ENCODE measurements at regions not wholly inside any gene's neighbourhood (a gene's known extent, or its start where the extent isn't known, plus 50 kb on each side); places are given as distances from the start of the nearest gene placed in this dataset.

DNA sequence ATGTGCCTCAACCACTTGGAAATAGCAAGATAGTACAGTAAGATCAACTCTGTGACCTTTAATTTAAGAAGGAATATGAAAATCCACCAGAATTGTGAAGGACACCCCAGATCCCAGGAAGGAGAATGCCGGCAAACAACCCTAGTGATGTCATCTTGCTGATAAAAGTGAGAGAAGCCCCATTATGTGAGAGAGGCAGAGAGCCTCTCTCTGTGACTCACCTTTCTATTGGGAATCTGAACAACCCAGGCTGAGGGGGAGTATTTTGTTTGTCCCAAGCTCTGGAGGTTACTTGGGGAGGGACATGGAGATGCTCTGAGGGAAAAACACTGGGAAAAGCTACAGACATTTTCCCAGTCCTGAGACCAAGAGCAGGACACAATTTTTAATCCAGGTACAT is 188.3 kb upstream of the FERMT1 start:
- TF ChIP-seq CTCF (IDR thresholded peaks at IDR 0.05): no peak
- no peaks in the 10 kb centered on the region for H3K9me3 ChIP-seq
- H3K27ac ChIP-seq: no peak overlapping the region
- no peaks in the 10 kb centered on the region for H3K4me1 ChIP-seq (ENCODE audit: control insufficient read depth in 1 of 2, insufficient read depth in 1 of 2, low read depth in 1 of 2, low read length in 1 of 2)
- no peaks in the 10 kb centered on the region for H3K36me3 ChIP-seq
- no peak overlapping the region for H3K4me3 ChIP-seq (ENCODE audit: low read depth in 1 of 2, low read length in 1 of 2)
- no peaks in the 10 kb centered on the region for H3K27me3 ChIP-seq

- Histone ChIP-seq H3K4me1 (ENCODE audit: control insufficient read depth in 1 of 2, insufficient read depth in 1 of 2, low read depth in 1 of 2, low read length in 1 of 2) (no peaks in the 10 kb centered on the region), H3K27ac (no peak overlapping the region), H3K27me3 (no peaks in the 10 kb centered on the region), H3K4me3 (ENCODE audit: low read depth in 1 of 2, low read length in 1 of 2) (no peak overlapping the region), H3K9me3 (no peaks in the 10 kb centered on the region), H3K36me3 (no peaks in the 10 kb centered on the region)
- no peak for TF ChIP-seq CTCF (IDR thresholded peaks at IDR 0.05)
Observed at GRCh38 chr20:6305536-6305935, 182.7 kb upstream of the FERMT1 start.

- Histone ChIP-seq H3K27me3 (no peaks in the 10 kb centered on the region), H3K36me3 (no peaks in the 10 kb centered on the region), H3K4me3 (ENCODE audit: low read depth in 1 of 2, low read length in 1 of 2) (no peak overlapping the region), H3K27ac (no peak overlapping the region), H3K9me3 (no peaks in the 10 kb centered on the region), H3K4me1 (ENCODE audit: control insufficient read depth in 1 of 2, insufficient read depth in 1 of 2, low read depth in 1 of 2, low read length in 1 of 2) (no peaks in the 10 kb centered on the region)
- TF ChIP-seq CTCF (IDR thresholded peaks at IDR 0.05): no peak
Observed at GRCh38 chr20:6302041-6302440, 179.2 kb upstream of the FERMT1 start.

- no peak overlapping the region for H3K27ac ChIP-seq
- H3K9me3 ChIP-seq: no peaks in the 10 kb centered on the region
- H3K36me3 ChIP-seq: no peaks in the 10 kb centered on the region
- H3K4me3 ChIP-seq (ENCODE audit: low read depth in 1 of 2, low read length in 1 of 2): no peak overlapping the region
- no peaks in the 10 kb centered on the region for H3K27me3 ChIP-seq
- H3K4me1 ChIP-seq (ENCODE audit: control insufficient read depth in 1 of 2, insufficient read depth in 1 of 2, low read depth in 1 of 2, low read length in 1 of 2): no peaks in the 10 kb centered on the region
- no peak for TF ChIP-seq CTCF (IDR thresholded peaks at IDR 0.05)
Observed at GRCh38 chr20:6299456-6299855, 176.6 kb upstream of the FERMT1 start.

GRCh38 chr20:6298049-6298448 is 175.2 kb upstream of the FERMT1 start:
- no peak for TF ChIP-seq CTCF (IDR thresholded peaks at IDR 0.05)

GRCh38 chr20:6295867-6296256 is 173.0 kb upstream of the FERMT1 start:
- no peaks in the 10 kb centered on the region for H3K4me1 ChIP-seq (ENCODE audit: control insufficient read depth in 1 of 2, insufficient read depth in 1 of 2, low read depth in 1 of 2, low read length in 1 of 2)
- H3K4me3 ChIP-seq (ENCODE audit: low read depth in 1 of 2, low read length in 1 of 2): no peak overlapping the region
- no peaks in the 10 kb centered on the region for H3K27me3 ChIP-seq
- no peak for TF ChIP-seq CTCF (IDR thresholded peaks at IDR 0.05)
- H3K36me3 ChIP-seq: no peaks in the 10 kb centered on the region
- no peaks in the 10 kb centered on the region for H3K9me3 ChIP-seq
- no peak overlapping the region for H3K27ac ChIP-seq

More at GRCh38 chr20:6298049-6298448, 175.2 kb upstream of the FERMT1 start:
- no peaks in the 10 kb centered on the region for H3K4me1 ChIP-seq (ENCODE audit: control insufficient read depth in 1 of 2, insufficient read depth in 1 of 2, low read depth in 1 of 2, low read length in 1 of 2)
- H3K9me3 ChIP-seq: no peaks in the 10 kb centered on the region
- no peaks in the 10 kb centered on the region for H3K36me3 ChIP-seq
- no peaks in the 10 kb centered on the region for H3K27me3 ChIP-seq
- no peak overlapping the region for H3K27ac ChIP-seq
- no peak overlapping the region for H3K4me3 ChIP-seq (ENCODE audit: low read depth in 1 of 2, low read length in 1 of 2)

Data from neutrophil (primary cell).